HCT116 (cell line): ENCODE measurements at regions not wholly inside any gene's neighbourhood (a gene's known extent, or its start where the extent isn't known, plus 50 kb on each side); places are given as distances from the start of the nearest gene placed in this dataset.

Experiments used
- ATAC-seq: fragments of 200-7000 bp; cut with Tn5 transposase; 2 replicates; pipeline ENCODE4 v1.9.1; 2020; ENCODE audit warnings: mild to moderate bottlenecking, moderate library complexity
- BruUV-seq: library from RNA; stranded (reverse); fragments of 400-500 nt; replicated peaks from 2 replicates; lab custom pipeline; 2021; lab: Mats Ljungman, UMichigan
- CTCF ChIA-PET: fragments of 300-600 bp; sonication (Branson Sonifier 250); formaldehyde crosslinking; loops from one replicate; lab custom pipeline; 2021; ENCODE audit warnings: antibody characterized with exemption; lab: Charles Lee
- POLR2A ChIA-PET: fragments of 300-600, 350-600 bp; sonication (Branson Sonifier 250); formaldehyde crosslinking; loops from one replicate; lab custom pipeline; 2021; ENCODE audit warnings: antibody characterized with exemption; lab: Charles Lee
- RAD21 ChIA-PET, 2 experiments: fragments of 300-600 bp; sonication (Branson Sonifier 250); formaldehyde crosslinking; loops; one replicate each; lab custom pipeline; 2023; ENCODE audit warnings: low total read pairs in 2 of 2; ENCODE audit not compliant: uncharacterized antibody in 2 of 2, unreplicated experiment in 2 of 2, low non-redundant PET in 1 of 2; lab: Charles Lee
- DNase-seq: peaks from one replicate; pipeline ENCODE4 v3.0.0-alpha.2; 2010; ENCODE audit warnings: low read depth, low spot score
- H2AFZ ChIP-seq: fragments of 200-600 bp; shearing (Covaris generic), sonication (generic); 2 replicates; pipeline ENCODE4 v1.6.1; 2017; ENCODE audit warnings: low read depth, mixed run types, mixed read lengths, antibody characterized with exemption, low read length; ENCODE audit not compliant: poor library complexity, severe bottlenecking
- H3K27ac ChIP-seq: 2 replicates; pipeline ENCODE4 v1.5.1; 2012; ENCODE audit warnings: low read depth, low read length
- H3K27me3 ChIP-seq: fragments of 200-600 bp; sonication (generic); 2 replicates; pipeline ENCODE4 v1.6.1; 2016; ENCODE audit warnings: mixed run types, low read length, mixed read lengths; ENCODE audit not compliant: insufficient read depth
- H3K36me3 ChIP-seq, 2 experiments: fragments of 200-500 bp in 1 of 2; fragments of 200-600 bp in 1 of 2; sonication (Bioruptor generic) in 1 of 2; sonication (generic) in 1 of 2; 2 replicates each; pipeline versions ENCODE4 v1.5.1 to v1.6.1; 2014 to 2016; ENCODE audit warnings: low read length in 2 of 2, inconsistent platforms in 1 of 2, mixed read lengths in 1 of 2, mixed run types in 1 of 2; ENCODE audit not compliant: insufficient read depth in 2 of 2, control insufficient read depth in 1 of 2
- H3K4me1 ChIP-seq, 2 experiments: fragments of 200-600 bp in 1 of 2; sonication (generic) in 1 of 2; 2 replicates each; pipeline versions ENCODE4 v1.5.1 to v1.6.1; 2012 to 2017; ENCODE audit warnings: low read length in 2 of 2, inconsistent platforms in 1 of 2, mild to moderate bottlenecking in 1 of 2, mixed read lengths in 1 of 2, mixed run types in 1 of 2, moderate library complexity in 1 of 2; ENCODE audit not compliant: insufficient read depth in 2 of 2, control insufficient read depth in 1 of 2
- H3K4me2 ChIP-seq: fragments of 200-600 bp; sonication (generic); 2 replicates; pipeline ENCODE4 v1.6.1; 2017; ENCODE audit warnings: mixed run types, low read length, mixed read lengths
- H3K4me3 ChIP-seq, 2 experiments: fragments of 200-600 bp in 1 of 2; sonication (generic) in 1 of 2; replicated peaks in 1 of 2; 2 replicates each; pipeline ENCODE4 v1.5.1; 2011 to 2016; ENCODE audit warnings: low read length in 2 of 2, control low read depth in 1 of 2, low read depth in 1 of 2, mild to moderate bottlenecking in 1 of 2, mixed read lengths in 1 of 2, mixed run types in 1 of 2
- H3K79me2 ChIP-seq: fragments of 200-600 bp; sonication (generic); 2 replicates; pipeline ENCODE4 v1.6.1; 2017; ENCODE audit warnings: mild to moderate bottlenecking, mixed run types, low read length, moderate library complexity, mixed read lengths; ENCODE audit not compliant: insufficient read depth
- H3K9ac ChIP-seq: fragments of 200-600 bp; sonication (generic); 2 replicates; pipeline ENCODE4 v1.6.1; 2016; ENCODE audit warnings: low read length, mixed read lengths
- H3K9me2 ChIP-seq: fragments of 200-600 bp; sonication (generic), shearing (Covaris generic); 2 replicates; pipeline ENCODE4 v1.6.1; 2017; ENCODE audit warnings: mixed run types, mild to moderate bottlenecking, moderate library complexity; ENCODE audit not compliant: insufficient read depth
- H3K9me3 ChIP-seq, 2 experiments: fragments of 200-500 bp in 1 of 2; fragments of 200-600 bp in 1 of 2; sonication (Bioruptor generic) in 1 of 2; sonication (generic) in 1 of 2; 2 replicates each; pipeline ENCODE4 v1.6.1; 2014 to 2017; ENCODE audit warnings: low read length in 2 of 2, mixed read lengths in 2 of 2, inconsistent platforms in 1 of 2, low read depth in 1 of 2, mild to moderate bottlenecking in 1 of 2, mixed run types in 1 of 2, moderate library complexity in 1 of 2; ENCODE audit not compliant: control insufficient read depth in 1 of 2, insufficient read depth in 1 of 2
- H4K20me1 ChIP-seq: fragments of 200-600 bp; sonication (generic), shearing (Covaris generic); 2 replicates; pipeline ENCODE4 v1.6.1; 2017; ENCODE audit warnings: mixed run types, mild to moderate bottlenecking, moderate library complexity; ENCODE audit not compliant: insufficient read depth
- ATF3 ChIP-seq: IDR thresholded peaks from 2 replicates; pipeline ENCODE4 v1.6.1; 2012
- CBX3 ChIP-seq: IDR thresholded peaks from 2 replicates; pipeline ENCODE4 v1.6.1; 2012; ENCODE audit warnings: low read depth
- CEBPB ChIP-seq: IDR thresholded peaks from 2 replicates; pipeline ENCODE4 v1.6.1; 2012; ENCODE audit warnings: low read depth
- EGR1 ChIP-seq: IDR thresholded peaks from 2 replicates; pipeline ENCODE4 v1.6.1; 2012; ENCODE audit warnings: low read depth
- ELF1 ChIP-seq: IDR thresholded peaks from 2 replicates; pipeline ENCODE4 v1.6.1; 2012; ENCODE audit warnings: low read depth, borderline replicate concordance
- EZH2phosphoT487 ChIP-seq: fragments of 200-600 bp; IDR thresholded peaks from 2 replicates; pipeline ENCODE4 v1.6.1; 2018; ENCODE audit warnings: antibody characterized with exemption, borderline replicate concordance
- FOSL1 ChIP-seq: IDR thresholded peaks from 2 replicates; pipeline ENCODE4 v1.6.1; 2012; ENCODE audit warnings: low read depth
- JUND ChIP-seq: IDR thresholded peaks from 2 replicates; pipeline ENCODE4 v1.6.1; 2012
- POLR2A ChIP-seq: IDR thresholded peaks from 2 replicates; pipeline ENCODE4 v1.7.0; 2011; ENCODE audit warnings: borderline replicate concordance; ENCODE audit not compliant: insufficient read depth, insufficient read length; ENCODE audit errors: extremely low read depth
- POLR2AphosphoS5 ChIP-seq: IDR thresholded peaks from 2 replicates; pipeline ENCODE4 v1.6.1; 2011; ENCODE audit warnings: mild to moderate bottlenecking, low read depth, low read length, moderate library complexity
- RAD21 ChIP-seq: IDR thresholded peaks from 2 replicates; pipeline ENCODE4 v1.6.1; 2012; ENCODE audit warnings: low read depth, mild to moderate bottlenecking
- REST ChIP-seq: IDR thresholded peaks from 2 replicates; pipeline ENCODE4 v1.6.1; 2012; ENCODE audit warnings: low read depth
- SIN3A ChIP-seq: IDR thresholded peaks from 2 replicates; pipeline ENCODE4 v1.6.1; 2012; ENCODE audit warnings: low read depth
- SP1 ChIP-seq: IDR thresholded peaks from 2 replicates; pipeline ENCODE4 v1.6.1; 2012; ENCODE audit warnings: low read depth
- YY1 ChIP-seq: IDR thresholded peaks from 2 replicates; pipeline ENCODE4 v1.6.1; 2011; ENCODE audit warnings: low read length, low read depth, moderate library complexity, mild to moderate bottlenecking; ENCODE audit not compliant: insufficient replicate concordance; ENCODE audit errors: extremely low read depth
- ZBTB33 ChIP-seq: IDR thresholded peaks from 2 replicates; pipeline ENCODE4 v1.6.1; 2011; ENCODE audit warnings: mild to moderate bottlenecking, low read length, moderate library complexity; ENCODE audit not compliant: insufficient replicate concordance; ENCODE audit errors: extremely low read depth
- ZFX ChIP-seq: fragments of 450-650 bp; IDR thresholded peaks from 2 replicates; pipeline ENCODE4 v1.6.1; 2017
- intact Hi-C: fragments of 100-400 bp; cut with micrococcal nuclease; formaldehyde crosslinking; loops from 2 replicates; pipeline ENCODE4 v1.10.0; 2022
- TF ChIP-seq, protein P1 (sequence below): IDR thresholded peaks from 2 replicates; pipeline ENCODE4 v1.6.1; 2012

GRCh38 chr2:199207011-199207410 lies 250.7 kb downstream of the SATB2 start (continued):
- no peak for TF ChIP-seq REST

DNA sequence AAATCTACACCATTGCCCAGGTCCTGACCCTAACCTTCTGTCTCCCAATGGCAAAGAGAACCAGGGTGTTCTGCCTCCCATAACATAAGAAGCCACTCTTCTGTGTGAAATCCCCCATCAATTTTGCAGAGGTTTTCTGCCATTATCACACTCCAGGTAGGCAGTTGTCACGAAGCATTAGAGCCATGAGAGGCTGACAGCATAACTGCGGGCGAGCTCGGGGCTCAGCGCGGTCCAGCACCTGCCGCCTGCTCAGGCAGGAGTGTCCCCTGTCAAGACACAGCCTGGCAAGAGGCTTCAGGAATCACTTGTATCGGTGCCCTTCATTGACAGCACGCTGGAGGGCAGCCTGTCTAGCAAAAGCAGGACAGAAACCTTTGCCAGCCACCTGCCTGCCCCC lies 251.2 kb downstream of the SATB2 start:
- Histone ChIP-seq H3K9me3 (no peaks in the 10 kb centered on the region), H3K4me1 (no peaks in the 10 kb centered on the region), H3K4me3 (no peak overlapping the region), H3K27me3 (peaks cover 13% of the 10 kb centered on the region; the same call in 1 of the 2 replicates), H3K4me2 (no peak overlapping the region), H3K9me2 (no peaks in the 10 kb centered on the region), H2AFZ (no peak overlapping the region), H3K9ac (no peak overlapping the region), H4K20me1 (no peaks in the 10 kb centered on the region), H3K27ac (no peak overlapping the region), H3K36me3 (no peaks in the 10 kb centered on the region), H3K79me2 (no peaks in the 10 kb centered on the region)
- ChIA-PET CTCF (no interaction called here), POLR2A (no interaction called here), RAD21 (no interaction called here)
- ATAC-seq (no peak), DNase-seq (no peak)
- BruUV-seq: no TSS peak
- intact Hi-C loops: no loop called here
- TF ChIP-seq EZH2phosphoT487: no peak
- TF ChIP-seq ZFX: no peak
- TF ChIP-seq ELF1: no peak
- TF ChIP-seq, protein P1, sequence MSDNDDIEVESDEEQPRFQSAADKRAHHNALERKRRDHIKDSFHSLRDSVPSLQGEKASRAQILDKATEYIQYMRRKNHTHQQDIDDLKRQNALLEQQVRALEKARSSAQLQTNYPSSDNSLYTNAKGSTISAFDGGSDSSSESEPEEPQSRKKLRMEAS: no peak
- TF ChIP-seq JUND: no peak
- TF ChIP-seq ATF3: no peak
- no peak for TF ChIP-seq RAD21
- TF ChIP-seq FOSL1: no peak
- no peak for TF ChIP-seq POLR2A
- no peak for TF ChIP-seq YY1
- no peak for TF ChIP-seq ZBTB33
- no peak for TF ChIP-seq REST
- TF ChIP-seq CBX3: no peak
- no peak for TF ChIP-seq SP1
- TF ChIP-seq POLR2AphosphoS5: no peak
- no peak for TF ChIP-seq EGR1
- TF ChIP-seq CEBPB: no peak
- TF ChIP-seq SIN3A: no peak
